AG04449 (cell line): ENCODE measurements at regions not wholly inside any gene's neighbourhood (a gene's known extent, or its start where the extent isn't known, plus 50 kb on each side); places are given as distances from the start of the nearest gene placed in this dataset.
"Not testable (repeated sequence)": the region's sequence is repeated elsewhere in the genome, so short reads cannot be mapped to it uniquely, and the experiment has no call there.

Experiments used
- CTCF ChIA-PET: fragments of 350-600 bp; formaldehyde crosslinking; extraction: SDS; loops from one replicate; lab custom pipeline; 2021; ENCODE audit warnings: antibody characterized with exemption; lab: Yijun Ruan, JAX
- POLR2A ChIA-PET: fragments of 400-600, 350-600 bp; formaldehyde crosslinking; extraction: SDS; loops from one replicate; lab custom pipeline; 2020; ENCODE audit warnings: antibody characterized with exemption, inconsistent platforms; lab: Yijun Ruan, JAX
- DNase-seq: peaks from one replicate; pipeline ENCODE4 v3.0.0-alpha.2; 2010; ENCODE audit warnings: low read depth, low spot score
- H3K4me3 ChIP-seq: 2 replicates; pipeline ENCODE4 v1.5.1; 2011; ENCODE audit warnings: low read depth, mild to moderate bottlenecking, control low read depth, low read length
- TF ChIP-seq, protein P1 (sequence below): IDR thresholded peaks from one replicate; pipeline ENCODE4 v1.5.1; 2011; ENCODE audit warnings: mild to moderate bottlenecking, moderate library complexity, low read length, control low read depth, inconsistent platforms; ENCODE audit not compliant: insufficient read depth; ENCODE audit errors: missing control alignments

DNA sequence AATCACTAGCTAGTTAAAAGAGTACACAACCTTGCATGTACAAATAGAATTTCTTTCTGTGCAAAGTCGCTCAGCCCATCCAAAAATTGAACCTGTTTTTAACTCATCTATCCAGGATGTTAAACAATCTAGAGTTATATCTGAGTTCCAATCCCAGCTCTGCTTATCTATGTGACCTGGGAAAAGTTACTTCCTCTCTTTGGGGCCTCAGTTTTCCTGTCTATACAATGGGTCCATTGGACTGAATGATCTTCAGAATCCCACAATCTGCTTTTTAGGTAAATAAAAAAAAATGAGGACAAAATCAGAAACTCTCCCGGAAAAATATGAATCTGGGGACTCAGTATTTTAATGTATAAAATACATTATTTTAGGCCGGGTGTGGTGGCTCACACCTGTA is 389.5 kb upstream of the PROX1 start:
- POLR2A ChIA-PET, result no interaction called here
- CTCF ChIA-PET, result no interaction called here
- no peak for DNase-seq
- no peak overlapping the region for H3K4me3 ChIP-seq
- TF ChIP-seq, protein P1, sequence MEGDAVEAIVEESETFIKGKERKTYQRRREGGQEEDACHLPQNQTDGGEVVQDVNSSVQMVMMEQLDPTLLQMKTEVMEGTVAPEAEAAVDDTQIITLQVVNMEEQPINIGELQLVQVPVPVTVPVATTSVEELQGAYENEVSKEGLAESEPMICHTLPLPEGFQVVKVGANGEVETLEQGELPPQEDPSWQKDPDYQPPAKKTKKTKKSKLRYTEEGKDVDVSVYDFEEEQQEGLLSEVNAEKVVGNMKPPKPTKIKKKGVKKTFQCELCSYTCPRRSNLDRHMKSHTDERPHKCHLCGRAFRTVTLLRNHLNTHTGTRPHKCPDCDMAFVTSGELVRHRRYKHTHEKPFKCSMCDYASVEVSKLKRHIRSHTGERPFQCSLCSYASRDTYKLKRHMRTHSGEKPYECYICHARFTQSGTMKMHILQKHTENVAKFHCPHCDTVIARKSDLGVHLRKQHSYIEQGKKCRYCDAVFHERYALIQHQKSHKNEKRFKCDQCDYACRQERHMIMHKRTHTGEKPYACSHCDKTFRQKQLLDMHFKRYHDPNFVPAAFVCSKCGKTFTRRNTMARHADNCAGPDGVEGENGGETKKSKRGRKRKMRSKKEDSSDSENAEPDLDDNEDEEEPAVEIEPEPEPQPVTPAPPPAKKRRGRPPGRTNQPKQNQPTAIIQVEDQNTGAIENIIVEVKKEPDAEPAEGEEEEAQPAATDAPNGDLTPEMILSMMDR, result no peak

DNA sequence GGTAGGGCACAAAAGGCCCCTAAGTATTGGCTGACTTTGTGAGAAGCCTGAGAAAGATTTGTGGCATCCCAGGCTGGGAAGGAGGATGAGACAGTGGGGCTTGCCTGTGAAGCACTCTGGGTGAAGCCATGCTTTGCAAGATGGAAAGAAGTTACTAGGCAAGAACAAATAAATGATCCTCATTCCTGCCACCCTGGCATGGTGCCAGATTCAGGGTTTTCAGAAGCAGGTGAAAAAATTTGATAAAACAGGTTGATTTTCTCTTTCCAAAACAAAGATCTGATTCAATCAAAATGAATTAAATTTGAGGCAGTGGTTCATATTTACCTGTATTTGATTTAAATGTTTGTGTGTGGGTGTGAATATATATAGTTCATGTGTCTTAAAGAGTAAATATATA is 386.9 kb upstream of the PROX1 start:
- DNase-seq, result no peak
- TF ChIP-seq, protein P1, result no peak
- CTCF ChIA-PET, result no interaction called here
- POLR2A ChIA-PET, result no interaction called here
- H3K4me3 ChIP-seq, result no peak overlapping the region

DNA sequence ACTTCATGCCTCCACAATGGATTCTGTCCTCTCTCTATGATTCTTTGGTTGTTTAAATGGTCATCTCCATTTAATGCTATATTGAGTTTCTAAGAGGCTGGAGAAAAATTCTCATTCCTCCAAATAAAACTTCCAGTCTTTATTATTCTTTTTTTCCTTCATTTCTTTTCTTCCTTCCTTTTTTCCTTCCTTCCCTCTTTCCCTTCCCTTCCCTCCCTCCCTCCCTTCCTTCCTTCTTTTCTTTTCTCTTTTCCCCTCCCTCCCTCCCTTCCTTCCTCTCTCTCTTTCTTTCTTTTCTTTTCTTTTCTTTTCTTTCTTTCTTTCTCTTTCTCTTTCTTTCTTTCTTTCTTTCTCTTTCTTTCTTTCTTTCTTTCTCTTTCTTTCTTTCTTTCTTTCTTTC is 386.1 kb upstream of the PROX1 start:
- DNase-seq, CTCF ChIA-PET, POLR2A ChIA-PET: not testable (repeated sequence)

DNA sequence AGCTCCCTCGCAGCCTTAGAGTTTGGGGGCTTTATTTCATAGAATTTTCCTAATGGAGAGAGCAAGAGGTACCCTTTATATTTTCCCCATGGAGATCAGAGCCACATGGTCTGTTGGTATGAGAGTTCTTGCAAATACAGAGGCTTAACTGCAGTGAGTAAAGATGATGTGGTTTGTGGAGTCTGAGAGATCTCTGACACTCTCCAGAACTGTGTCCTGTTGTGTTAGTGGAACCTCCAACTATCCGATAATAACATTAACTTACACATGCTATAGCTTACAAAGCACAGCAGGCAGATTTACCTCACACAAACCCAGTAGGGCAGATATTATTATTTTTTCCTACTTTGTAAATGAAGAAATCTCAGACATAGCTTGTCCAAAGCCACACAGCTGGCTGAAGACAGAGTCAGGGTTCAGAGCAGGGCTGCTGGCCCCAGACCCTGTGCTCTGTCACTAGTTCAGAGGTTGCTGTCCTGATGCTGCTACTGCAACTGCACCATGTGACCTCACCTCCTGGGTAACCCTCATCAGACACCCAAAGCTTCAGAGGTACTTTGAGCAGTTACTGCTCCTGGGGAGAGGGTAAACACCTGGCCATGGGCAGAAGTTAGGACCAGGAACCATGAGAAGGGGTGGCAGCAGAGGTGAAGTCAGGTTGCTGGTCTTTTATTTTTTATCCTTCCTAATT is 384.8 kb upstream of the PROX1 start:
- CTCF ChIA-PET, result no interaction called here
- TF ChIP-seq, protein P1, result no peak
- POLR2A ChIA-PET, result no interaction called here
- DNase-seq, result no peak
- no peak overlapping the region for H3K4me3 ChIP-seq

More for the DNA sequence above, 386.1 kb upstream of the PROX1 start:
- not testable (repeated sequence) for H3K4me3 ChIP-seq

DNA sequence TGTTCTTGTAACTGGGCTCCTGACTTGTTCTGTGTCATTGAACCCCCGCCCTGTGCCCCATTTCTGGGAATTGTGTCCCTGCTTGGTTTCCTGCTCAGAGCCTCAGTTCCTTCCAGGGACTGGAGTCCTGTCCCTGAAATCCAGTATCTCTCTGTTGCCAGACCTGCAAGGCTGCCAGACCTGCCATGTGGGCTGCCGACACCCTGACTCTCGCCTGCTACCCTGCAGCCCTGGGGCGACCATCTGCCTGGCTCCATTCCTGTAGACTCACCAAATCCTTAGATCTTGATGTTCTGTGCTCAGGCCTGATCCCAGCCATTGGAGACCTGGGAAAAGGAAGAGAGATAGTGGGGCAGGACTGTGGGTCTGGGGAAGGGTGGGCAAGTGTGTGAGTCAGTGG is 383.3 kb upstream of the PROX1 start:
- TF ChIP-seq, protein P1, result no peak

DNA sequence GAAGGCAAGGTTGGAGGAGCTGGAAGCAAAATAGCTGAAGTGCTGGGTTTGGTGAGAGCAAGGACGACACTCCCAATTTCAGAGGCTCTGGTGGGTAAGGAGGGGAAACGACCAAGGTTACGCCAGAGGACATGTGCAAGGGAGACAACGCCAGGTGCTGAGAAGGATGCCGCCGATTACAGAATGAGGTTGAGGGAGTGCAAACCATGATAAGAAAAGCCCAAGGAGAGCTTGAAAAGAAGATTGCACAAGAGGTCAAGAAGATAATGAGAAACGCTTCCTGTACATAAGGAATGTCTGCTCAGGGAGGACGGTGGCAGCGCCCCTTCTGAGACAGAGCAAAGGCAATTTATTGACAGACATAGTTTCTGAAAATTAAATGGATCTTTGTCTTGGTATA is 382.0 kb upstream of the PROX1 start:
- H3K4me3 ChIP-seq, result no peak overlapping the region
- DNase-seq, result no peak
- CTCF ChIA-PET, result no interaction called here
- POLR2A ChIA-PET, result no interaction called here
- TF ChIP-seq, protein P1, result no peak

More for the DNA sequence above, 383.3 kb upstream of the PROX1 start:
- DNase-seq, result no peak
- CTCF ChIA-PET, result no interaction called here
- no peak overlapping the region for H3K4me3 ChIP-seq
- POLR2A ChIA-PET, result no interaction called here

DNA sequence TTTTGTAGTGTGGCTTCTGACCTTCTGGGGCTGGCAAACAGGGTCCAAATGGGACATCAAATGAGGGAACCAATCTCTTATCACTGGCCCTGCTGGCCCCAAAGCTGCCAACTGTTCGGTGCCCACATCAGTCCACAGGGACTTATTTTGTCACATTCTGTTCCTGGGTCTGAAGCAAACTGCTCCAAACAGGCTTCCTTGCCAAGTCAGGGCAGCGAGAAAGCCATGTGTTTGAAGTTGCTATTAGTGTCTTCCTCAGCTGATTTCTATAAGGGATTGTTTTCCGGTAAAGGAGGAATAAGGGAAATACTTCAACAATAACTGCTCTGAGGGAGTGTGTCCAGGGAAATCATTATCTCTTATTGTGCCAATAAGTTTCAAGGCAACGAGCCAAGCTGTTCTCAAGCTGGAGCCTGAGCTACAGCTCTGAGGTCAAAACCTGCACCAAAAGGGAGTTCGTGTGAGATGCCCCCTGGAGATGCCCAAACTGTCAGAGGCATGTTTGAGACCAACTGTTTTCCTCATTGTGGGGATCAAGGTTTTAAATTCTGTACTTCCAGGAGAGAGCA is 381.4 kb upstream of the PROX1 start:
- POLR2A ChIA-PET, result no interaction called here
- no peak overlapping the region for H3K4me3 ChIP-seq
- TF ChIP-seq, protein P1, result no peak
- CTCF ChIA-PET, result no interaction called here
- no peak for DNase-seq
